Psoas muscle (tissue), 7 donors: ENCODE measurements at regions not wholly inside any gene's neighbourhood (a gene's known extent, or its start where the extent isn't known, plus 50 kb on each side); places are given as distances from the start of the nearest gene placed in this dataset.

Source experiments
- ATAC-seq, 4 donors: fragments of 200-7000 bp; cut with Tn5 transposase; one replicate each; pipeline ENCODE4 v1.9.1; 2020; ENCODE audit warnings: moderate library complexity in 3 of 4, mild to moderate bottlenecking in 2 of 4
- DNase-seq, 2 donors: peaks; one replicate each; pipeline ENCODE4 v3.0.0-alpha.2; 2020
- H3K27ac ChIP-seq: fragments of 200-600 bp; one replicate; pipeline ENCODE4 v1.8.0; 2022
- H3K27me3 ChIP-seq, 3 donors: fragments of 200-600 bp in 1 of 3; one replicate each; pipeline versions ENCODE4 v1.6.1 to v1.8.0; 2013 to 2022; ENCODE audit warnings: low read length in 2 of 3, mild to moderate bottlenecking in 2 of 3, moderate library complexity in 1 of 3; ENCODE audit not compliant: insufficient read depth in 3 of 3
- H3K36me3 ChIP-seq, 2 donors: fragments of 200-600 bp in 1 of 2; one replicate each; pipeline versions ENCODE4 v1.6.1 to v1.8.0; 2013 to 2022; ENCODE audit warnings: low read depth in 1 of 2, mild to moderate bottlenecking in 1 of 2, moderate library complexity in 1 of 2; ENCODE audit not compliant: insufficient read depth in 1 of 2
- H3K4me1 ChIP-seq: fragments of 200-600 bp; one replicate; pipeline ENCODE4 v1.8.0; 2022
- H3K4me3 ChIP-seq: fragments of 200-600 bp; one replicate; pipeline ENCODE4 v1.8.0; 2022; ENCODE audit warnings: mild to moderate bottlenecking
- H3K9me3 ChIP-seq: fragments of 200-600 bp; one replicate; pipeline ENCODE4 v1.8.0; 2022
- WGBS, 3 donors: extraction: QIAGEN DNeasy Blood & Tissue Kit; methylation state at CpG; one replicate each; pipeline versions ENCODE4 v1.1.6 to v1.1.7; 2013; 5-methylcytosine and 5-hydroxymethylcytosine counted together
- intact Hi-C, 2 donors: fragments of 100-400 bp; cut with DNase I; formaldehyde crosslinking; loops; one replicate each; pipeline versions ENCODE4 v1.11.0 to v1.14.2; 2022
- TF ChIP-seq, protein P1 (sequence below): fragments of 200-600 bp; IDR thresholded peaks from one replicate; pipeline ENCODE4 v1.8.0; 2022; ENCODE audit warnings: antibody characterized with exemption
- donor health status: healthy with polysubstance abuse.
- donor health status: DM: no; HTN: no; CAD: no; lungs with moderate emphysema.
- donor health status: Bipolar disorder and iron deficiency.
- donor health status: healthy.
- donor health status: DM: yes; HTN: yes; CAD: no.
- donor health status: DM: no; HTN: no; CAD: no.
- donor health status: DM: yes; HTN: yes; CAD: no.

DNA sequence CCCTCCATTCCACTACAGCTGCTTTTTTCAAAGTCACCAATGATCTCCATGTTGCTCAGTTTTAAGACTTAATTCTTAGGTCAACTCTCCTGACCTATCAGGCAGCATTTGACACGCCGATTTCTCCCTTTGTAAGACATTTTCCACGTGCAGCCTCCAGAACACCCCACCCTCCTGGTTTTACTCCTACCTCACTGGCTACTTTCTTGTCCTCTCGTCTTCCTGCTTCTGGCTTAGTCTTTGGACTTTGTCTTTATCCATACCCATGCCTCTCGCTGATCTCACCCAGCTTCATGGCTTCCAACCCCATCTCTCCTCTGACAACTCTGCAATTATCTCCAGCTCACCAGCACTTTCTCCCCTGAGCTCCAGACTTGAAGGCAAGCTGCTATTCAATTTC lies 99.3 kb upstream of the UMPS start:
- WGBS, 3 donors = 86 to 93% (median 91%) methylated on average over 5 of the region's 5 CpGs
- Histone ChIP-seq H3K9me3 (no peaks in the 10 kb centered on the region), H3K27ac (no peak overlapping the region), H3K27me3 (no peaks in the 10 kb centered on the region), H3K4me3 (no peak overlapping the region), H3K36me3 (peaks cover 8 to 34% of the 10 kb centered on the region in 2 donors), H3K4me1 (no peaks in the 10 kb centered on the region)
- ATAC-seq (no peak), DNase-seq (no peak)
- TF ChIP-seq, protein P1, sequence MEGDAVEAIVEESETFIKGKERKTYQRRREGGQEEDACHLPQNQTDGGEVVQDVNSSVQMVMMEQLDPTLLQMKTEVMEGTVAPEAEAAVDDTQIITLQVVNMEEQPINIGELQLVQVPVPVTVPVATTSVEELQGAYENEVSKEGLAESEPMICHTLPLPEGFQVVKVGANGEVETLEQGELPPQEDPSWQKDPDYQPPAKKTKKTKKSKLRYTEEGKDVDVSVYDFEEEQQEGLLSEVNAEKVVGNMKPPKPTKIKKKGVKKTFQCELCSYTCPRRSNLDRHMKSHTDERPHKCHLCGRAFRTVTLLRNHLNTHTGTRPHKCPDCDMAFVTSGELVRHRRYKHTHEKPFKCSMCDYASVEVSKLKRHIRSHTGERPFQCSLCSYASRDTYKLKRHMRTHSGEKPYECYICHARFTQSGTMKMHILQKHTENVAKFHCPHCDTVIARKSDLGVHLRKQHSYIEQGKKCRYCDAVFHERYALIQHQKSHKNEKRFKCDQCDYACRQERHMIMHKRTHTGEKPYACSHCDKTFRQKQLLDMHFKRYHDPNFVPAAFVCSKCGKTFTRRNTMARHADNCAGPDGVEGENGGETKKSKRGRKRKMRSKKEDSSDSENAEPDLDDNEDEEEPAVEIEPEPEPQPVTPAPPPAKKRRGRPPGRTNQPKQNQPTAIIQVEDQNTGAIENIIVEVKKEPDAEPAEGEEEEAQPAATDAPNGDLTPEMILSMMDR = no peak
- intact Hi-C loops = no loop called here

DNA sequence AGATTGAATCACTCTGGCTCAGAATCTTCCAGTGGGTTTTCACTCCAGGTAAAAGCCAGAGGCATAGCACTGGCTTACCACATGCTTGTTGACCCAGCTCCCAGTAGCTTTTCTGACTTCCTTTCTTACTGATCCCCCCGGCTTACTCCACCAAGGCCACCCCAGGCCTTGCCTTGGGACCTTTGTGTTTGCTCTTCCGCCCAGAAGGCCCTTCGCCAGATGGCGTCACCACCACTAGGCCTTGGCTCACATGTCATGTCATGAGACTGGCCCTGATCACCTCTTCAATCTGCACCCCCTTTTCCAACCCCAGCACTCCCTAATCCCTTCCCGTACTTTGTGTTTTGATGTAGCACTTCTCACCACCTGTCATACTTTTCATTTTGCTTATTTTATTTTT lies 98.5 kb upstream of the UMPS start:
- WGBS, 3 donors = 48 to 92% (median 84%) methylated on average over 5 of the region's 5 CpGs
- H3K36me3 ChIP-seq = peaks cover 8 to 42% of the 10 kb centered on the region in 2 donors

DNA sequence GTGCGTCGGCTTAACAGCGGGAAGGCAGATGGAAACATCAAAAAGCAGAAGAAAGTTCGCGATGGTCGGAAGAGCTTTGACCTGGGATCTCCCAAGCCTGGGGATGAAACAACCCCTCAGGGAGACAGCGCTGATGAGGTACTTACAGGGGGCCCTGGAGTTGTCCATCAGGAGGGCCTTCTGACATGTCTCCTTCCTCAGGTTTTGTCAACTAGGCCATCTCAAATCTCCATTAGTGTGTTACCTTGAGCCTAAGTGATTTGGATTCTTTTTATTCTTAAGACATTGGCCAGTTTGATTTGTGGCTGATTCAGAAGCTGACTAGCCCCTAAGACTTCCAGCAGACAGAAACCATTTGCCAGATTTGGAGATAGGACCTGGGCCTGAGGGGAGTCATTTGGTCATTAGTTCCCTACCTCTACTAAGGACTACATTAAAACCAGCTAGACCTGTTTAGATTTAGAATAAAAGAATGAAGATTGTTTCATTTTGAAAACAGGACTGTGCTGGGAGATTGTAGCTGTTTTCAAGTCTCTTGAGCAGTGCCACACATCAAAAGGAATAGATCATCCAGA lies 97.6 kb upstream of the UMPS start:
- ATAC-seq (no peak), DNase-seq (no peak)
- Histone ChIP-seq H3K4me1 (no peaks in the 10 kb centered on the region), H3K27ac (no peak overlapping the region), H3K36me3 (peaks cover 8 to 51% of the 10 kb centered on the region in 2 donors), H3K9me3 (no peaks in the 10 kb centered on the region), H3K27me3 (no peaks in the 10 kb centered on the region), H3K4me3 (no peak overlapping the region)
- TF ChIP-seq, protein P1 = no peak
- 97 to 98% (median 98%) methylated on average over 7 of the region's 7 CpGs for WGBS, 3 donors
- intact Hi-C loops = no loop called here

More for the DNA sequence above, 98.5 kb upstream of the UMPS start:
- Histone ChIP-seq H3K27me3 (no peaks in the 10 kb centered on the region), H3K27ac (no peak overlapping the region), H3K9me3 (no peaks in the 10 kb centered on the region), H3K4me1 (no peaks in the 10 kb centered on the region), H3K4me3 (no peak overlapping the region)
- intact Hi-C loops = no loop called here
- no peak for ATAC-seq
- TF ChIP-seq, protein P1 = no peak
- DNase-seq = no peak

DNA sequence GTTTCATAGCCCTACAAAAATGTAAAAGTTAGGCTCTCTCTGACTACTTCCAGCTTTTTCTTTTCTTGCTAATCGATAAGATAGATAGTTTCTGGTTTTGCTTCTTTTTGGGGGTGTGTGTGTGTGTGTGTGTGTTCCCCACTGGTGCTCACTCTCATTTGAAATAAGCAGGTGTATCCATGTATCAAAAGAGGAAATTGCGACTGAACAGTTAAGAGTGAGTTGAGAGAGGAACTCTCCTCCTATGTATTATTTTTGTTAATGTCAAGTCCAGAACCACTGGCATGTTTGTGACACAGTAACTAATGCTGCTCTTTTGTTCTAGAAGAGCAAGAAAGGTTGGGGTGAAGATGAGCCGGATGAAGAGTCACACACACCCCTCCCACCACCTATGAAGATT lies 96.7 kb upstream of the UMPS start:
- DNase-seq (no peak), ATAC-seq (no peak)
- no peak overlapping the region for H3K4me3 ChIP-seq
- H3K9me3 ChIP-seq = no peaks in the 10 kb centered on the region
- intact Hi-C loops = no loop called here
- peaks cover 8 to 58% of the 10 kb centered on the region in 2 donors for H3K36me3 ChIP-seq
- H3K27ac ChIP-seq = no peak overlapping the region
- WGBS, 3 donors = 87 to 89% (median 89%) methylated on average over 3 of the region's 3 CpGs
- H3K27me3 ChIP-seq = no peaks in the 10 kb centered on the region
- H3K4me1 ChIP-seq = no peaks in the 10 kb centered on the region
- TF ChIP-seq, protein P1 = no peak
